ENCODE measurements at regions not wholly inside any gene's neighbourhood (a gene's known extent, or its start where the extent isn't known, plus 50 kb on each side); places are given as distances from the start of the nearest gene placed in this dataset.

- TF ChIP-seq CTCF (IDR thresholded peaks at IDR 0.05): no peak
- TF ChIP-seq POLR2A (IDR thresholded peaks at IDR 0.05): no peak
Measured at GRCh38 chr13:84082462-84082861, 200.2 kb upstream of the SLITRK1 start.
